ENCODE measurements at regions not wholly inside any gene's neighbourhood (a gene's known extent, or its start where the extent isn't known, plus 50 kb on each side); places are given as distances from the start of the nearest gene placed in this dataset.

GRCh38 chr15:96595951-96596350 lies 265.5 kb downstream of the NR2F2 start:
- H3K4me3 ChIP-seq: no peak overlapping the region
- intact Hi-C loops (cut with DNase I; ENCODE audit: low total_unique reads): no loop called here
- H3K9me3 ChIP-seq: no peaks in the 10 kb centered on the region
- no peaks in the 10 kb centered on the region for H3K4me1 ChIP-seq
- H3K27ac ChIP-seq: no peak overlapping the region
- no peak for TF ChIP-seq CTCF (IDR thresholded peaks at IDR 0.05)
- H3K36me3 ChIP-seq: no peaks in the 10 kb centered on the region
- peaks cover 0 to 7% of the 10 kb centered on the region in 2 donors for H3K27me3 ChIP-seq
- no peak for DNase-seq

GRCh38 chr15:96598514-96598913 lies 268.0 kb downstream of the NR2F2 start:
- no peak overlapping the region for H3K4me3 ChIP-seq
- intact Hi-C loops (cut with DNase I; ENCODE audit: low total_unique reads): no loop called here
- no peaks in the 10 kb centered on the region for H3K9me3 ChIP-seq
- H3K4me1 ChIP-seq: no peaks in the 10 kb centered on the region
- TF ChIP-seq CTCF (IDR thresholded peaks at IDR 0.05): no peak
- no peak for DNase-seq
- no peaks in the 10 kb centered on the region for H3K36me3 ChIP-seq
- H3K27me3 ChIP-seq: peaks cover 0 to 6% of the 10 kb centered on the region in 2 donors
- H3K27ac ChIP-seq: no peak overlapping the region

GRCh38 chr15:96599268-96599667 lies 268.8 kb downstream of the NR2F2 start:
- no peak overlapping the region for H3K27ac ChIP-seq
- no peaks in the 10 kb centered on the region for H3K4me1 ChIP-seq
- TF ChIP-seq CTCF (IDR thresholded peaks at IDR 0.05): no peak
- H3K36me3 ChIP-seq: no peaks in the 10 kb centered on the region
- H3K27me3 ChIP-seq: peaks cover 0 to 2% of the 10 kb centered on the region in 2 donors
- no peak for DNase-seq
- intact Hi-C loops (cut with DNase I; ENCODE audit: low total_unique reads): no loop called here
- H3K4me3 ChIP-seq: no peak overlapping the region
- no peaks in the 10 kb centered on the region for H3K9me3 ChIP-seq

GRCh38 chr15:96600350-96600749 lies 269.9 kb downstream of the NR2F2 start:
- no peak for TF ChIP-seq CTCF (IDR thresholded peaks at IDR 0.05)
- Histone ChIP-seq H3K4me3 (no peak overlapping the region), H3K9me3 (no peaks in the 10 kb centered on the region), H3K36me3 (no peaks in the 10 kb centered on the region), H3K27ac (no peak overlapping the region), H3K27me3 (peaks cover 0 to 2% of the 10 kb centered on the region in 2 donors), H3K4me1 (no peaks in the 10 kb centered on the region)
- DNase-seq: no peak
- intact Hi-C loops (cut with DNase I; ENCODE audit: low total_unique reads): no loop called here

- no peaks in the 10 kb centered on the region for H3K9me3 ChIP-seq
- no peak for TF ChIP-seq CTCF (IDR thresholded peaks at IDR 0.05)
- intact Hi-C loops (cut with DNase I; ENCODE audit: low total_unique reads): no loop called here
- DNase-seq: no peak
- H3K27ac ChIP-seq: no peak overlapping the region
- no peaks in the 10 kb centered on the region for H3K4me1 ChIP-seq
- peaks cover 0 to 2% of the 10 kb centered on the region in 2 donors for H3K27me3 ChIP-seq
- no peak overlapping the region for H3K4me3 ChIP-seq
- H3K36me3 ChIP-seq: no peaks in the 10 kb centered on the region
Measured at GRCh38 chr15:96606617-96607016, 276.1 kb downstream of the NR2F2 start.

GRCh38 chr15:96610757-96611156 lies 280.3 kb downstream of the NR2F2 start:
- Histone ChIP-seq H3K27me3 (no peaks in the 10 kb centered on the region), H3K4me3 (no peak overlapping the region), H3K4me1 (no peaks in the 10 kb centered on the region), H3K9me3 (peaks cover 0 to 12% (median 6%) of the 10 kb centered on the region in 3 donors), H3K27ac (no peak overlapping the region), H3K36me3 (no peaks in the 10 kb centered on the region)
- DNase-seq: no peak
- intact Hi-C loops (cut with DNase I; ENCODE audit: low total_unique reads): no loop called here
- TF ChIP-seq CTCF (IDR thresholded peaks at IDR 0.05): no peak

Measured in tibial artery (tissue), 4 donors.